ENCODE measurements at regions not wholly inside any gene's neighbourhood (a gene's known extent, or its start where the extent isn't known, plus 50 kb on each side); places are given as distances from the start of the nearest gene placed in this dataset.

DNA sequence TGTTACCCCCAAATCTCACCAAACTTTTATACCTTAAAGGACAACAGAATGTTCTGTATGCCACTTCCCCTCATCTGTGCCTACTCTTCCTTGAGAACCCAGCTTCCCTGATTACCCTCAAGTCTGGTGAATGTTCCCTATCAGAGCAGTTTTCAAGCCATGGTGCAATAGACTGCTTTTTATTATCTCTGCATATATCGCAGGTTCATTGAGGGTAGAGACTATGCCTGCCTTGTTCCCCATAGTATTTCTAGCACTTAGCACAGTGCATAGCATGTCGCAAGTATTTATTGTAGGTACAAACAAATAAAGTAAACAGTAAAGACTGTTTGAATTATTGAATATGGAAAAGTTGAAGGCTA is 146.6 kb downstream of the HAUS1 start:
- TF ChIP-seq POLR2A (IDR thresholded peaks at IDR 0.05; ENCODE audit: low read length): no peak
- no peak for TF ChIP-seq GATA1 (IDR thresholded peaks at IDR 0.05; ENCODE audit: low read depth, low read length)

Measured in erythroblast (primary cell).